Ammon's horn (tissue), 1 donor: ENCODE measurements at regions not wholly inside any gene's neighbourhood (a gene's known extent, or its start where the extent isn't known, plus 50 kb on each side); places are given as distances from the start of the nearest gene placed in this dataset.
"Not testable (repeated sequence)": the region's sequence is repeated elsewhere in the genome, so short reads cannot be mapped to it uniquely, and the experiment has no call there.

ENCODE experiments used
- DNase-seq: peaks from one replicate; pipeline ENCODE4 v3.0.0-alpha.2; 2016; ENCODE audit warnings: low spot score

DNA sequence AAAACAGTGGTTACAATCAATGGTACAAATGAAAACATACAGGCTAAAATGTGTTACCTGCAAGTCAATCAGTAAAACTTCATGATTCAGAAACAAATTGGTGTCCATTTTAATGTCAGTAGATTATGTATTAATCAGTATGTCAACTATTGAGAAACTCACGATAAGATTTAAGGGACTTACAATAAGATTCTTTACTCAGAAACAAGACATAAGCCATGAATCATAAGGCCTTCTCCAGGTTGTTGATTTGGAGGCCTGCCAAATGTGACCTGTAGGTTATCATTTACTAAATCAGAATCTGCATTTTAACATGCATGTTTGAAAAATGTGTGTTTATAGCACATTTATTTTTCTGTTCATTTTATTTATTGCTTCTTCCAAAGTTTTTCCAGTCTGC, 623.1 kb downstream of the CCDC85A start:
- no peak for DNase-seq

DNA sequence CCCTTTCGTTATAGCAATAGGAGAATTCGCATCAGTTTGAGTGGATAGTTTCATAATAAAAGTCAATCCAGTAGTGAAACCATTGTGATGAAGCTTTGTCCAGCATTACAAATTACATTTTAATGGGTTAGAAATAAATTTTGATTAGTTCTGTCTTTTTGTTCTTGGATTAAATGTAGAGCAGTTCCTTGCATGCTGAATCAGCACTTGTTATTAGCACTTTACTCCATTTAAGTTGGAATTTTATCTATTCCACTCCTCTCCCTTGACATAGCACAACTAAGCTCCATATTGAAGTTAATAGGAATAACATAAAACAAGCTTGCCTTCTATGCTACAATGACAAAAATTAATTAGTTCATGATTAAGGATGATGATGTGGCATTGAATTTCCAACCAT, 624.1 kb downstream of the CCDC85A start:
- DNase-seq: no peak

DNA sequence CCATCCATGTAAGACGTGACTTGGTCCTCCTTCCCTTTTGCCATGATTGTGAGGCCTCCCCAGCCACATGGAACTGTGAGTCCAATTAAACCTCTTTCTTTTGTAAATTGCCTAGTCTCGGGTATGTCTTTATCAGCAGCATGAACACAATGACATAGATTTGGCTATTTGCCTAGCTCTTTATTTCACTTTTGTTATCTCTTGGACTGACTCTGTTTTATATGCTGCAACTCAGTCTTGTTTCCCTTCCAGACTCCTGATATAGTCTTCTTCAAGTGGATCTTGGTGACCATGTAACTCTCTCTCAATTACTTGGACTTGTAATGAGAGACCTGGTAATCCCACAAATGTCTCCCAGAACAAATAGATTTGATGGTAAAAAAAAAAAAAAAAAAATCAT, 627.6 kb downstream of the CCDC85A start:
- no peak for DNase-seq

DNA sequence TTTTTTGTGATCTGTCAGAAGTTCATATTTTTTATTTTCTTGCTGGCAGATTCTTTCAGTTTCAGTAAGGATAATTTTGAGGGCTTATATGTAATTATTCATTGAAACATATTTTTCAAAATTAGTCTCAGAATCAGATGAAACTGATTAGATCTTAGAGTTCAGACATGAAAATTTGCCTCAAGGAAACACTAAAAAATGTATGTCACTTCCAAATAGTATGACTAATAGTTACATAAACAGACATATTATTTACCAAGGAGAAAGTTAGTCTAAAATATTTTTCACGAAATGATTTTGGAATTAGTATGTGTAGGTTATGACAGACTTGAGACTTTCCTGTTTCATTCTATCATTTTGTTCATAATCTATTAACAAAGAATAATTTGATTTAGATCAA, 628.6 kb downstream of the CCDC85A start:
- no peak for DNase-seq

- no peak for DNase-seq
These were observed 629.7 kb downstream of the CCDC85A start for GRCh38 chr2:56813490-56813889.

DNA sequence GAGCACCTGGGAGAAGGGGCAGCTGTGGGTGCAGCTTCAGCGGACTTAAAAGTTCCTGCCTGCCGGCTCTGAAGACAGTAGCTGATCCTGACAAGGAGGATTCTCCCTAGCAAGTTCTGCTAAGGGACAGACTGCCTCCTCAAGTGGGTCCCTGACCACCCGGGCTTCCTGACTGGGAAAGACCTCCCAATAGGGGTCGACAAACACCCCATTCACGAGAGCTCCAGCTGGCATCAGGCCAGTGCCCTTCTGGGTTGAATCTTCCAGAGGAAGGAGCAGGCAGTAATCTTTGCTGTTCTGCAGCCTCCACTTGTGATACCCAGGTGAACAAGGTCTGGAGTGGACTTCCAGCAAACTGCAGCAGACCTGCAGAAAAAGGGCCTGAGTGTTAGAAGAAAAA, 632.9 kb downstream of the CCDC85A start:
- no peak for DNase-seq

GRCh38 chr2:56831780-56832179, 648.0 kb downstream of the CCDC85A start:
- DNase-seq: no peak

DNA sequence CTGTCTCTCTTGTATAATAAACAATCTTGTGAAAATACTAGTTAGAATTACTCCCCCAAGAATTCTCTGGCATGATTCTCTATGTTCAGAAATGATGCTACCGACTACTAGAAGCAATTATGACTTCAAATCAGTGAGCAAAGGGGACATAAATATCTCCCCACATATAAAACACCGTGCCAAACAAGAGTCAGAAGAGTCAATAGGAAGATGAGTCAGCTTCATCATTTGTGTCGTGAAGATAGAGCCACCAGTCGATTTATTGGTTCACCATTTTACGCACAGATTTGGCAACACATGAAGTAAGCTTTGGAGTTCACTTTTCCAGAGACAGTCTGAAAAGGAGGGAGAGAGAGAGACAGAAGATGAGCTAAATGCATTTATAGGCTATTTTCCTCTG, 650.9 kb downstream of the CCDC85A start:
- DNase-seq: no peak

GRCh38 chr2:56840009-56840408, 656.2 kb downstream of the CCDC85A start:
- DNase-seq: not testable (repeated sequence)

DNA sequence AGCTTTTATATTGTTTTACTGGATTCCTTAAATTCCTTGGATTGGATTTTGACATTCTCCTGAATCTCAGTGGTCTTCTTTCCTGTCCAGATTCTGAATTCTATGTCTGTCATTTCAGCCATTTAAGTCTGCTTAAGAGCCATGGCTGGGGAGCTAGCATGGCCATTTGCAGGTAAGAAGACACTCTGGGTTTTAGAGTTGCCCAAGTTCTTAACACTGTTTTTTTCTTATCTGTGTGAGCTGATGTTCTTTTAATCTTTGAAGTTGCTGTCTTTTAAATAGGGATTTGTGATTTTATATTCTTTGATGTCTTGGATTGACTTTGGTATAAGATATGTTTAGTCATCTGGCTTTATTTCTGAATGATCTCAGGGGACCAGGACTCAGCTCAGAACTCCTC, 677.2 kb downstream of the CCDC85A start:
- DNase-seq: no peak

DNA sequence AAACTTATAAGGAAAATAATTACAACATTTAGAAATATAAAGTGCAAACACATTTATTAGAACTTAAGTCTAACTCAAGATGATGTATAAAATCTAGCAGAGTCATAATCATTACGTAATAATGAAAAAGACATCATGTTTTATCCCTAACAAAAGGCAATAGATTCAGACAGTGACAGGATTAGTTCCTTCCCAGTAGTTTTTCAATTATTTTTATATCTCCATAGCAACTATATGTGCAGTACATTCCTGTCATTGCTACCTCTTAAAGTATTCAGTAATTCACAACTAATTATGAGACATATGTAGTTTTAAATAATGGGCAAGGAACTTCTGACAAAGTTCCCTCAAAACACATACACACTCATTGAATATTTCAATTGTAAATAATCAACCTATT, 687.9 kb downstream of the CCDC85A start:
- no peak for DNase-seq

DNA sequence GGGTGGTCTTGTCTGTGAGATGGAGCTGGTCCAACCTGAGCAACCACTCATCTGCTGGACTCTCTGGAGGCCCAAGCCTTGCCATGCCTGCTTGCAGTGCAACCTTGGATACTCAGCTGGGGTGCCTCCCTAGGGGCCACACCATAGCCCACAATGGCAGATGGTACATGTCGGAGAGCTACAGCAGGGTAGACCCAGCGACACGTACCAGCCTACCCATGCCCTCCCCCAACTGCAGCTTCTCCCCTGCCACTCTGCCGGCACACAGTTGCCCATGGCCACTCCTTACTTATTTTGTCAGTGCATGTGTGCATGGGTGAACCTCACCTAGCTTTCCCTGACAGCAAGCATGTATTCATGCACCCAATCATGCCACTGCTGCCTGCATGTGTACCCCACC, 690.9 kb downstream of the CCDC85A start:
- no peak for DNase-seq

- no peak for DNase-seq
These were observed 705.9 kb downstream of the CCDC85A start for GRCh38 chr2:56889738-56890137.

GRCh38 chr2:56892382-56892781, 708.6 kb downstream of the CCDC85A start:
- no peak for DNase-seq

- DNase-seq: no peak
These were observed 715.2 kb downstream of the CCDC85A start for GRCh38 chr2:56898986-56899385.

GRCh38 chr2:56912490-56912889, 728.7 kb downstream of the CCDC85A start:
- DNase-seq: no peak

DNA sequence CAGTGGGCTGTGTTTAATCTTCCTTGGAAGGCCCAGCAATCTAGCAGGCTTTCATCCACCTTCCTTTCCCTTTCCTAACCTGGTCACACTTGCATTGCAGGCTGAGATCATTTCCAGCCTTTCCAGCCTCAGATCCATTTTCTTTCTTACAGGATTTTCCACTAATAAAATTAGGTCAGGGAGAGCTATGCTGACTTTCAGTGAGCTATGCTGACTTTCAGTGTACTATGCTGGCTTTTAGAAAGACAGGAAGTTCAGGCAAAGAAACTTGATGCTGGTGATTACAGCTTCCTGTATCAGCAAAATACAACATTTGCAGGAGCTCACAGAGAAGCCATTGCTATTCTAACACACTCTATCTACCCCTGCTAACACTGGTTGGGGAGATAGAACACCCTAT, 735.0 kb downstream of the CCDC85A start:
- no peak for DNase-seq

GRCh38 chr2:56933976-56934375, 750.2 kb downstream of the CCDC85A start:
- no peak for DNase-seq

DNA sequence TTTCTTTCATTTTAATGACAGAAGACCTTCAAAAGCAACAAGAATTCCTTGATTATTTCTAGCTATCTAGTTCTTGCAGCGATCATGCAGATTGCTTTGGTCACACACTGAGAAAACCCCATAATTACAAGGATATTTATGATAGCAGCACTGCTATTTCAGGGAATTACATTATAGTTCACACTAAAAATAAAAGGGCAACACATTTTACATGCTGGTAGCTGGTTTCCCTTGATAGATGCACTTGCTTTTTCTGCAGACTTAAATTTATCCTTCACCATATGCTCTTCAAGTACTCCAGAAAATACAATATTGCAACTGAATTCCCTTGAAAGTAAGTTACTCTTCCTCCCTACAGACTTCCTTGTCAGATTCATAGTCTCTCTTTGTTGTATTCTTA, 751.1 kb downstream of the CCDC85A start:
- no peak for DNase-seq

GRCh38 chr2:56940054-56940453, 756.3 kb downstream of the CCDC85A start:
- no peak for DNase-seq

DNA sequence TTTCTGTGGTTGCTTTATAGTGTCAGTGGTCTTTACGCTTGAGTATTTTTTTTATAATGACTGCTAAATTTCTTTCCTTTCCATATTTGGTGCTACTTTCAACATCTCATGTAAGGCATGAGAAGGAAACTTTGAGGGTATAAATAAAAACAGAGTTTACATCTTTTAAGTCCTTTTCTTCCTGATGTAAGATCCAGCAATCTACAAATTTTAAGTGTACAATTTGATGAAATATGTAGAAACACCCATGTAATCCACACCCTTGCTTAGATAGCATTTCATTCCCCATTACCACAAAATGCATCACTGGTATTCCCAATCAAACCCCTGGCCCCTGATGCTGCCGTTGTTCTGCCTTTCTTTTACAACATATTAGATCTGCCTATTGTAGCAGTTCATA, 769.1 kb downstream of the CCDC85A start:
- DNase-seq: no peak

DNA sequence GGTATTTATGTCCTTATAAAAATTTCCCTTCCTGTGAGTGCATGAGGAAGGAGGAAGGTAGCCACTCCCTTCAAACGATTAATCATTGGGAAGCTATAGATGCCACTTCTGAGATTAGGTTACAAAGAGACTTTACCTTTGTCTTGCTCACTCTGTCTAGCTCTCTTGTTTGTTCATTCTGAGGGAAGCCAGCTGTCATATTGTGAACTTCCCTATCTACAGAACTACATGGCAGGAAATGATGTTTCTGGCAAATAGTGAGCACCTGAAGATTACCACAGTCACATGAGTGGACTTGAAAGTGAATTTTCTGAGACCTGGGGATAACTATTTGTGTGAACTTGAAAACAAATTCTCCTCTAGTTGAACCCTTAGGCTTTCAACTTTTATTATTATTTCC, 776.8 kb downstream of the CCDC85A start:
- no peak for DNase-seq

GRCh38 chr2:56962673-56963072, 778.9 kb downstream of the CCDC85A start:
- no peak for DNase-seq

- DNase-seq: no peak
These were observed 785.7 kb downstream of the CCDC85A start for GRCh38 chr2:56969513-56969912.

DNA sequence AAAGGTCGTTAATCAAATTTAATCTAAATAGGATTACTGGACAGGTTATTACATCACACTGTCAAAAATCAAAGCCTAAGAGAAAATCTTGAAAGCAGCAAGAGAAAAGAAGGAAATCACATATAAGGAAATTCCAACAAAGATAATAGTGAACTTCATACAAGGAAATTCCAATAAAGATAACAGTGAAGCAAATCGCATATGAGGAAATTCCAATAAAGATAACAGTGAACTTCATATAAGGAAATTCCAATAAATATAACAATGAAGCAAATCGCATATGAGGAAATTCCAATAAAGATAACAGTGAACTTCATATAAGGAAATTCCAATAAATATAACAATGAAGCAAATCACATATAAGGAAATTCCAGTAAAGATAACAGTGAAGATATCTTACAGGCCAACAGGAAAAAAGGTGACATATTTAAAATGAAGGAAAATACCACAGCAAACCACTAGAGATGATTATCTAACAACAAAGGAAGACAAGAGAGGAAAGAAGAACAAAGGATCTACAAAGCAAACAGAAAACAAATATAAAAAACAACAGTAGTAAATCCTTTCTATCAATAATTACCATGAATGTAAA, 787.7 kb downstream of the CCDC85A start:
- DNase-seq: no peak
